Spleen (tissue), 11 donors: ENCODE measurements at regions not wholly inside any gene's neighbourhood (a gene's known extent, or its start where the extent isn't known, plus 50 kb on each side); places are given as distances from the start of the nearest gene placed in this dataset.
"Not testable (repeated sequence)": the region's sequence is repeated elsewhere in the genome, so short reads cannot be mapped to it uniquely, and the experiment has no call there.

Source experiments
- DNase-seq: peaks from one replicate; pipeline ENCODE4 v3.0.0-alpha.2; 2020
- H3K27ac ChIP-seq, 8 donors: fragments of 200-600 bp; sonication (generic) in 7 of 8; 1 replicate in 4 of 8; 2 replicates in 4 of 8; pipeline versions ENCODE4 v1.5.0 to v1.8.0; 2016 to 2021; ENCODE audit warnings: inconsistent platforms in 4 of 8, mild to moderate bottlenecking in 4 of 8, moderate library complexity in 1 of 8
- H3K27me3 ChIP-seq, 7 donors: fragments of 200-600 bp; sonication (generic) in 6 of 7; replicated peaks in 1 of 7; 1 replicate in 4 of 7; 2 replicates in 3 of 7; pipeline versions ENCODE4 v1.5.0 to v1.8.0; 2016 to 2021; ENCODE audit warnings: inconsistent platforms in 3 of 7, mild to moderate bottlenecking in 1 of 7
- H3K36me3 ChIP-seq, 6 donors: fragments of 200-600 bp; sonication (generic) in 5 of 6; 1 replicate in 4 of 6; 2 replicates in 2 of 6; pipeline versions ENCODE4 v1.5.0 to v1.8.0; 2016 to 2021; ENCODE audit warnings: inconsistent platforms in 2 of 6
- H3K4me1 ChIP-seq, 6 donors: fragments of 200-600 bp; sonication (generic) in 5 of 6; 1 replicate in 3 of 6; 2 replicates in 3 of 6; pipeline versions ENCODE4 v1.5.0 to v1.8.0; 2016 to 2021; ENCODE audit warnings: inconsistent platforms in 3 of 6
- H3K4me3 ChIP-seq, 8 donors: fragments of 200-600 bp; sonication (generic) in 7 of 8; 1 replicate in 4 of 8; 2 replicates in 4 of 8; pipeline versions ENCODE4 v1.5.0 to v1.8.0; 2016 to 2021; ENCODE audit warnings: inconsistent platforms in 4 of 8, mild to moderate bottlenecking in 4 of 8, moderate library complexity in 2 of 8
- H3K9me3 ChIP-seq, 8 donors: fragments of 200-600 bp; sonication (generic) in 7 of 8; 1 replicate in 4 of 8; 2 replicates in 4 of 8; pipeline versions ENCODE4 v1.5.0 to v1.8.0; 2016 to 2021; ENCODE audit warnings: inconsistent platforms in 4 of 8
- CTCF ChIP-seq, 11 experiments: fragments of 200-600 bp in 7 of 11; fragments of 450-650 bp in 4 of 11; sonication (generic) in 4 of 11; IDR thresholded peaks in 8 of 11; conservative IDR thresholded peaks in 3 of 11; 1 replicate in 7 of 11; 2 replicates in 4 of 11; pipeline versions ENCODE4 v1.4.0 to v1.8.0; 2016 to 2021; ENCODE audit warnings: antibody characterized with exemption in 11 of 11, inconsistent platforms in 4 of 11, mild to moderate bottlenecking in 1 of 11
- POLR2A ChIP-seq, 3 donors: fragments of 450-650 bp; IDR thresholded peaks; one replicate each; pipeline ENCODE4 v1.5.1; 2017; ENCODE audit warnings: antibody characterized with exemption in 3 of 3, mild to moderate bottlenecking in 1 of 3
- POLR2AphosphoS5 ChIP-seq, 3 donors: sonication (generic); formaldehyde crosslinking; IDR thresholded peaks; one replicate each; pipeline ENCODE4 v1.5.1; 2017; ENCODE audit warnings: antibody characterized with exemption in 3 of 3
- WGBS, 5 donors: extraction: QIAGEN DNeasy Blood & Tissue Kit in 3 of 5; methylation state at CpG; one replicate each; pipeline versions ENCODE4 v1.1.5 to v1.1.7; 2013 to 2018; 5-methylcytosine and 5-hydroxymethylcytosine counted together
- intact Hi-C: fragments of 100-400 bp; cut with DNase I; formaldehyde crosslinking; loops from one replicate; pipeline ENCODE4 v1.15.0; 2023; ENCODE audit warnings: low total_unique reads
- donor health status: healthy with polysubstance abuse.
- donor health status: DM: no; HTN: no; CAD: no; lungs with moderate emphysema.
- donor health status: DM: no; HTN: no; CAD: no.
- donor health status: Bipolar disorder and iron deficiency.
- donor health status: healthy.
- donor health status: DM: no; HTN: no; CAD: no.
- donor health status: DM: yes; HTN: yes; CAD: no.

DNA sequence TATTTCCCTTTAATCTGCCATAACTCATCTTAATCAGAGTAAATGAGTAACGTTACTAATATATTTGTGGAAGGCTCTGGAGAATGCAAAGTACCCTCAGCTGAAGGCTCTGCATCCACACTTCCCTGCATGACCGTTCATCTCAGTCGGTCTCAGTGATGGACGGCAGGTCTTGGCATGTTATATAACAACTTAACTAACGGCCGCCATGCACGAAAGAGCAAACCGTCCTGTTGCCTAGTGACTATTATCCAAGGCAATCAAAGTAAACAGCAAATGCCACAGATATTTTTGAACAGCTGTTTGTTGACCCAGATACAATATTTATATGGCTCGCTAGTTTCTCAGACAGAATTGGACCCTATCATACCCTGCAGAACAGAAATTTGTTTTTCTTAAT is 194.9 kb upstream of the SMLR1 start:
- Histone ChIP-seq H3K9me3 (peaks cover 0 to 4% (median 0%) of the 10 kb centered on the region in 8 donors), H3K4me3 (no peak overlapping the region), H3K27ac (no peak overlapping the region), H3K36me3 (no peaks in the 10 kb centered on the region), H3K4me1 (no peaks in the 10 kb centered on the region), H3K27me3 (no peaks in the 10 kb centered on the region)
- intact Hi-C loops: no loop called here
- 66 to 78% (median 72%) methylated on average over 9 of the region's 9 CpGs for WGBS, 5 donors
- DNase-seq: no peak
- TF ChIP-seq POLR2A (IDR thresholded peaks at IDR 0.05): no peak
- no peak for TF ChIP-seq CTCF (IDR thresholded peaks at IDR 0.05 in 8 of 11, conservative IDR thresholded peaks at IDR 0.05 in 3 of 11)
- no peak for TF ChIP-seq POLR2AphosphoS5 (IDR thresholded peaks at IDR 0.05)

GRCh38 chr6:130632897-130633296 is 194.3 kb upstream of the SMLR1 start:
- Histone ChIP-seq H3K27me3 (no peaks in the 10 kb centered on the region), H3K9me3 (peaks cover 0 to 4% (median 0%) of the 10 kb centered on the region in 8 donors), H3K27ac (no peak overlapping the region), H3K36me3 (no peaks in the 10 kb centered on the region), H3K4me3 (no peak overlapping the region), H3K4me1 (no peaks in the 10 kb centered on the region)
- DNase-seq: no peak
- intact Hi-C loops: no loop called here
- TF ChIP-seq CTCF (IDR thresholded peaks at IDR 0.05 in 8 of 11, conservative IDR thresholded peaks at IDR 0.05 in 3 of 11) (no peak), POLR2A (IDR thresholded peaks at IDR 0.05) (no peak), POLR2AphosphoS5 (IDR thresholded peaks at IDR 0.05) (no peak)
- 67 to 73% (median 69%) methylated on average over 2 of the region's 2 CpGs for WGBS, 5 donors

GRCh38 chr6:130643361-130643760 is 183.8 kb upstream of the SMLR1 start:
- no peak for DNase-seq
- no peak overlapping the region for H3K27ac ChIP-seq
- intact Hi-C loops: no loop called here
- no peak for TF ChIP-seq POLR2AphosphoS5 (IDR thresholded peaks at IDR 0.05)
- no peak for TF ChIP-seq CTCF (IDR thresholded peaks at IDR 0.05 in 8 of 11, conservative IDR thresholded peaks at IDR 0.05 in 3 of 11)
- TF ChIP-seq POLR2A (IDR thresholded peaks at IDR 0.05): no peak
- no peaks in the 10 kb centered on the region for H3K4me1 ChIP-seq
- no peaks in the 10 kb centered on the region for H3K36me3 ChIP-seq
- WGBS, 5 donors: 28 to 77% (median 73%) methylated on average over 1 of the region's 1 CpG
- H3K27me3 ChIP-seq: no peaks in the 10 kb centered on the region
- no peak overlapping the region for H3K4me3 ChIP-seq
- H3K9me3 ChIP-seq: peaks cover 0 to 40% (median 26%) of the 10 kb centered on the region in 8 donors

DNA sequence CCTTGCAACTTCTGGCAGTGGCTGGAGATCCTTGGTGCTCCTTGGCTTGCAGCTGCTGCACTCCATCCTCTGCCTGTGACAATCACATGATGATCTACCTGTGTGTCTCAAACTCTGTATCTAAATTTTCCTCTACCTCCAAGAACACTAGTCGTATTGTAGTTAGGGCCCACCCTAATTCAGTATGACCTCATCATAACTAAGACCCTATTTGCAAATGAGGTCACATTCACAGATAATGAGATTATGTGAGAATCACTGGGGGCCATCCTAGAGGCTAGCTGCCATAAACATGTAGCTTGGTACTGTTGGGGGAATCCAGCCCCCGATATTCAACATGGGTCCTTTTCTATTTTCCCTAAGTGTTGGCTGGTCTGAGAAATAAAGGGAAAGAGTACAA is 183.0 kb upstream of the SMLR1 start:
- Histone ChIP-seq H3K27ac (no peak overlapping the region), H3K4me1 (no peaks in the 10 kb centered on the region), H3K27me3 (no peaks in the 10 kb centered on the region), H3K9me3 (peaks cover 0 to 33% (median 24%) of the 10 kb centered on the region in 8 donors), H3K36me3 (no peaks in the 10 kb centered on the region), H3K4me3 (no peak overlapping the region)
- intact Hi-C loops: no loop called here
- no peak for TF ChIP-seq POLR2AphosphoS5 (IDR thresholded peaks at IDR 0.05)
- no peak for TF ChIP-seq CTCF (IDR thresholded peaks at IDR 0.05 in 8 of 11, conservative IDR thresholded peaks at IDR 0.05 in 3 of 11)
- TF ChIP-seq POLR2A (IDR thresholded peaks at IDR 0.05): no peak
- DNase-seq: no peak
- WGBS, 5 donors: 89 to 100% (median 94%) methylated on average over 2 of the region's 2 CpGs

DNA sequence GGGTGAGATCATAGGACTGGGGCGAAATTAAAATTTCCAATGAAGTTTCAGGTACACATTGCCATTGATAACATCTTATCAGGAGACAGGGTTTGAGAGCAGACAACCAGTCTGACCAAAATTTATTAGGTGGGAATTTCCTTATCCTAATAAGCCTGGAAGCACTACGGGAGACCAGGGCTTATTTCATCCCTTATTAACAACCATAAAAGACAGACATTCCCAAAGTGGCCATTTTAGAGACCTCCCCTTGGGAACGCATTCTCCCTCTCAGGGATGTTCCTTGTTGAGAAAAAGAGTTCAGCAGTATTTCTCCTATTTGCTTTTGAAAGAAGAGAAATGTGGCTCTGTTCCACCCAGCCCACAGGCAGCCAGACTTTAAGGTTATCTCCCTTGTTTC is 182.4 kb upstream of the SMLR1 start:
- DNase-seq, H3K4me3 ChIP-seq, H3K27ac ChIP-seq, H3K4me1 ChIP-seq, intact Hi-C loops, H3K27me3 ChIP-seq, H3K36me3 ChIP-seq: not testable (repeated sequence)
- 85 to 95% (median 91%) methylated on average over 3 of the region's 3 CpGs for WGBS, 5 donors
- H3K9me3 ChIP-seq: peaks cover 0 to 33% (median 24%) of the 10 kb centered on the region in 8 donors
